ENCODE measurements at regions not wholly inside any gene's neighbourhood (a gene's known extent, or its start where the extent isn't known, plus 50 kb on each side); places are given as distances from the start of the nearest gene placed in this dataset.
"Not testable (repeated sequence)": the region's sequence is repeated elsewhere in the genome, so short reads cannot be mapped to it uniquely, and the experiment has no call there.

DNA sequence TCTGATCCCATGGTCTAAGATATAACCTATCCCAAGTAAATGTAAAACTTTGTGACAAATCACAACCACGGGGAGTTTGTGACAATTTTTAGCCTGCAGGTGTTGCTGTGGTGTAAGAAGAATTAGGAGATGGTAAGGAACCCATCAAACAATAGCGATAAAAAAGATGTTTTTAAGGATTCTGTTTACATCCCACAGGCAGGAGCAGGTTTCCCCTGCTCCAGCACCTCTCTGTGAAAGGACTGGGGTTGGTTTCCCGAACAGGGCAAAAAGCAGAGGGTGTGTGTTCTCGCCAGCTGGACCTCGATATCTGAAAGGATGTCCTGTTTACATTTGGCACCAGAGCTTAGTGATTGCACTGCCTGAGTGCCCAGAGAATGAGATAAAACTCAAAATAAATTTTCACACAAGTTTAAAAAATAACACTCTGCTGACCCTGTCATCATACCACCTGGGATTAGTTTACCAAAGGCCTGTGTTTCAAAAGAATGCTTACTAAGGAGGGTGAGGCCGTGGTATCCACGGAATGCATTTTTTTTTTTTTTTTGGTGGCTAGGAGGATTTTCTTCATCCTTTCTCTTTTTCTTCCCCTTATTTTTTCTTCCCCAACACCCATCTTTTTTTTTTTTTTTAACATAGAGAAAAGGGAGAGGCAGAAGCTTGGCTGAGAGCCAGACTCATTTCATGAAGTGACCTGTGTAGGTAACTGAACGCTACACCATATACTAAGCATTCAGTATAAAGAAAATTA lies 151.8 kb upstream of the DPH6 start:
- DNase-seq = no peak

DNA sequence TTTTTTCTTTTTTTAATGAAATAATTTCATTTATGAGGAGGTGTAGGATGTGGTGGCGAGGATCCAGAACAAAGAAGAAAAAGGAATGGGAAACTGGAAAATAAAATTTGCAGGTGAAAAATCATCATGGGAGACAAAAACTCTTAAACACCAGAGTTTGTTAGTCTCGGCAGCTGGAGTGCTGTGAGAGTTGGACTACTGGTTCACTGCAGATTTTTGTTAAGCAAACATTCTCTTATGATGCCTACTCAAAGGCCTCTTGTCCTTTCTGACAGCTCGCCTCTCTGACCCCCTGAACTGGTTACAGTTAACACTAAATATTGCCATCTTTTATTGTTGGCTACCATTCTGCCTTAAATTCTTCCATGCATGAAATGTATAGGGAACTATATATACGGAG lies 152.4 kb upstream of the DPH6 start:
- DNase-seq = no peak

DNA sequence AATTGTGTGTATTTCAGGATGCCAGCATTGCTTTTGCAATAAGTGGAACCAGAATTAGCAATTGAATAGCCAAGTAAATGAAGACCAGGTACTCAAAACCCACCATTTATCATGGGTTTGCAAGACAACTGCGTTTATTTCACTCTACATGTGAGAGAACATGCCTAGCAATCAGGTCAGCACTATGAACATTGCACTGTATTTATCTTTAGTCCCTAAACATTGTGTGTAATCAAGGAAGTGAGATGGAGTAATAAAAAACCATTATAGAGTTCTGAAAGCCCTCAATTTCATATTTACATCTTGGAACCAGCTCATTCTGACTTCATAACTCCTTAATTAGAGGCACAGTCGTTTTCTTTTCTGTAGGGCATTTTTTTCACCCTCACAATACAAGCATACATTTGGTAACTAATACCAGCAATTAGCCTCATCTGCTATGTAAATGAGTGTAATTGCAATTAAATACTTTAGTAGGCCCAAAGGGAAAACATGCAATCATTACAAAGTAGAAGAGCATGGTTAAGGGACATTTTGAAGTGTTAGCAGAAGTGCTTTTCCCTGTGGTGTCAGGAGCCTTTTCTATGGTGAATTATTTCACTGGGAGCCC lies 153.1 kb upstream of the DPH6 start:
- DNase-seq = no peak

DNA sequence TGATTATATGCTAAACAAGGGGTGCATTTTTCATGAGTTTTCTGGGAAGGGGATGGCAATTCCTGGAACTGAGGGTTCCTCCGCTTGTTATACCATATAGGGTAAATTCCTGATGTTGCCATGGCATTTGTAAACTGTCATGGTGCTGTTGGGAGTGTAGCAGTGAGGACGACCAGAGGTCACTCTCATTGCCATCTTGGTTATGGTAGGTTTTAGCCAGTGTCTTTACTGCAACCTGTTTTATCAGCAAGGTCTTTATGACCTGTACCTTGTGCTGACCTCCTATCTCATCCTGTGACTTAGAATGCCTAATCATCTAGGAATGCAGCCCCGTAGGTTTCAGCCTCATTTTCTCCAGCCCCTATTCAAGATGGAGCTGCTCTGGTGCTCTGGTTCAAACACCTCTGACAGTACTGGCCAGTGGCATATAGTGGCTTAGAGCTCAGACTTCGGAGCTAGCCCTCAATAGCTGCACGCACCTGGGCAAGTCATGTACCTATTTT lies 154.2 kb upstream of the DPH6 start:
- DNase-seq = not testable (repeated sequence)

DNA sequence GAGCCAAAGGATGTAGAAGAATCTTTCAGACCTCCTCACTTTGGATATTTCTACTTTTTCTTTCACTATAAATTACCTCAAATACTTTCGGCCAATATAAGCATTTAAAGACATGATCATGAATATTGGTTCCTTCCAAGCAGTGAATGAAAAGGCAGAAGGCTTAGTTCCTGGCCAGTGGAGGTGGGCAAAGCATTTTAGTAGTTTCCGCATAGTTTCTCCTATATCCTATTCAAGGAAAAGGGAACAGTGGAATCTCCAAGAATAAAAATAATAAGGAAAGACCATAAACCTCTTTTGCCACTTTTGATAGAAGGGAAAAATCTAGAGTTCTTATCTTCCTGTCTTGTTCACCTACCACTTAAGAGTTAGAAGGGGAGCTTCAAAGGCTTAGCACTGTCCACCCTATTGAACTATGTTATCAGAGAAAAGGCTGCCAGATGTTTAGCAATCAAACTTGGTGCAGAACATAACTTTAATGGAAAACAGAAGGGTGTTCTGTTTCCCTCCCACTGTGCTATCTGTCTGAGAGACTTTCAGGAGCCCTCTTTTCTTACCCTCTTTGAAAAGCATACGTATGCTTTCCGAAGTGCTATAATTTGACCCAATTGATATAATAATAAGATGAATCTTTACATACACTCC lies 155.6 kb upstream of the DPH6 start:
- no peak for DNase-seq

DNA sequence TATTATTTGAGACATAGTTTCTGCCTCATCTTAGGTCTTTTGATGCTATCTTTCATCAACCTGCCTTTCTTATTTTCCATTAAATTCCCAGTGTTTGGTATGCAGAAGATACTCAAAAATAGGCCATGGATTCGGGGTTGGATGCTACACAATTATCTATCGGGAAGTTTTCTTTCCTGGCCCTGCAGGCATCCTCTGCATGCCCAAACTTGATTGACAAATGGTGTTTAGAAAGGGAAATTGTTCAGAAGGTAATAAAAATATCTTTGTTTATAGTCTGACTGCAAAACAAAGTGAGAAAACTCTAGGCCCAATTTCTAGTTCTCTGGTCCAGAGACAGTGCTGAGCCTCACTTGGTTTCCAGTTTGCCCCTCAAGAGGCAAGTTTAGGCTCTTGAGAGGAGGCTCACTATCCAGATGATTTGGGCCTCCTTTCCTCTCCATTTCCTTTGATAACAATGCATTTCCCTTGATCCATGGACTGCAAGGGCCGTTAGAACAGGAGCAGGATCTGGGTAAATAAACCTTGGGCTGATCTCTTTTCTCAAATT lies 157.1 kb upstream of the DPH6 start:
- no peak for DNase-seq

DNA sequence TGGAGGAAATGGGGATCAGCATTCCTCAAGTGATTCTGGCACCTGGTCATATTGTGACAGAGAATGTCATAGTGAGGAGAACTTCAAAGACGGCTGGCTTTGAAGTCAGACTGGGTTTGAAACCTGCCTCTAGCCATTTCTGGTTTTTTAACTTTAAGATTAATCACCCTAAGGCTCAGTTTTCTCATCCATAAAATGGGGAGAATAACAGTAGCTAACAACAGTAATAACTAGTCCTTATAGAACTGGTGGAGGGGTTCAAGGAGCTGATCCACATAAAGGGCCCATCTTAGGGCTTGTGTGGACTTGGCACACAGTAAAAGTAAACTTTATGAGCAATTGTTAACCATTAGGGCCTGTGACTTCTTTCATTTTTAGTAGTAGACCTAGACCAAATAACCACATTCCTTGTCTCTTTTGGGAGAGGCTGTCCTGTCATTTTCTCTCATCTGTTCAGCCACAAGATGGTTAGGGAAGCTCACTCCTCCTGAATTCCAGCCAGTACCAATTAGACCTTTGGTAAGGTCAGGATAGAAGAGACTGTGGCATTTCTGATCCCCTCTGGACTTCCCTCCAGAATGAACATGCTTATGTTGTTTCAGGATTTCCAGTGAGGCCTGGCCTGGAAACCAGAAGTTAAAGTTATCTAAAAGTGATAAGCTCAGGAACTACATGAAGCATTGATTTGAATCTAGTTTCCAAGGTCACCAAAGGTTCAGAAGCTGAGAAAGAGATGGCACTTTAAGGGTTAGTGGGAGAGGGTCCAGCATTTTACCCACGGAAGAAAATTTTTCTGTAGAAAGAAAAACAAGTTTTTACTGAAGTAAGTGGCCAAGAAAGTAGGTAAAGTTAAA lies 159.3 kb upstream of the DPH6 start:
- no peak for DNase-seq

DNA sequence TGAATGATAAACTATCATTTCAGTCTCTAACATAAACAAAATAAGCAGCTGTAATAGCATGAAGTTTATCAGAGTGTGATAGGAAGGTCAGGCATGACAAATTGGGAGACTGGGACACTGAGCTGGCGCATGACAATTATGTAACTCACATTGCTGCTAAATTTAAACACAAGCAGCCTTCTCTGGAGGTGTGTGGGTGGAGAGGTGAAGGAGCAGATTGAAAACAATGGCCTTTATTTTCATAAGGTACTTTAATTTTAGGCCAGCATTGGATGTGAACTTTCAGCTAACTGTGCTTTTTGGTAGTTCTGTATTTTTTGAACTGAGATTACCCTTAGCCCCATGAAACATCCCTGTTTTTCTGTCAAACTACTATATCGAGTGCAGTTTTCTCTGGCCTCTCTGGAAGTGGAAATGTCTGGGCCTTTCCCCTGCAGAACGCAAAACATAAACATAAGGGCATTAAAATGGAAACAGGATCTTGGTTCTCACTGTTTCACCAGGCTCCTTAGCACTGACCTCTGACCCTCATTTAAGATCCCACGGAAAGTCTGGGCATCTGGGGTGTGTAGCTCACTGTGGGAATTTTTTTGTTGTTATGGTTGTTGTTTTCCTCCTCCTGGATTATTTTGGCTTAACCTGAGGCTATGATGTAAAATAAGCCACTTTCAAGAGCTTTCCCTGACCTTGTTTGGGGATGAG lies 160.1 kb upstream of the DPH6 start:
- DNase-seq = no peak

DNA sequence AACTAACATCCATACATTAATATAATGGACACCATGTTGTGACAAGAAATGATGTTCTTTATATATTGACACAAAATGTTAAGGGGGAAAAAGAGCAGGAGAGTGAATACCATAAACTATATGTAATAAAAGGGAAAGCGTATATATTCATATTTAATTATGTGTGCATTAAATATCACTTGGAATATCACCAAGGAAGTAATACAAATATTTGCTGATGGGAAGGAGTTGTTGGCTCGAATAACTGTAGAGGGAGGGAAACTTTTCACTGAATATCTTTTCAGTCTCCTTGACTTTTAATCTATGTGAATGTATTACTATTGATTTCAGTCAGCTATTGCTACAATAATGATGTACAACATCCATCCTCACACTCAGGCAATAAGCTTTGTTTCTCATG lies 167.0 kb upstream of the DPH6 start:
- no peak for DNase-seq

DNA sequence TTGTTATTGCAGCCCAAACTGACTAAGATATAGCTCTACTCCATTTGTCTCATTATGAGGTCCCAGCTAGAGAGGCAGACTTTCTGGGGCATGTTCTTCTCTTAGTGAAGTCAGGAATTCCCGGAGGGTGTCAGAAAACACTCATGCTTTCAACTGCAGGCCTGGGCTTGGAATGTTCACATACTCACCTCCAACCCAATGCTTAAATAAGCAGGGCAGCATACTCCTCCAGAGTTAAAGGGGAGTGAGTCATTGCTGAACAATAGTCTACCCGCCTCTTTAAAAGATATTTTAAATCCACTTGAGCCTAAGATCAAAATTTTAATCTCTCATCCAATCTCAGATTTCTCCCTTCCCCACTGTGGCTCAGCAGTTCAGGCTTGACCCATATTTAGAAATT lies 167.8 kb upstream of the DPH6 start:
- DNase-seq = no peak

DNA sequence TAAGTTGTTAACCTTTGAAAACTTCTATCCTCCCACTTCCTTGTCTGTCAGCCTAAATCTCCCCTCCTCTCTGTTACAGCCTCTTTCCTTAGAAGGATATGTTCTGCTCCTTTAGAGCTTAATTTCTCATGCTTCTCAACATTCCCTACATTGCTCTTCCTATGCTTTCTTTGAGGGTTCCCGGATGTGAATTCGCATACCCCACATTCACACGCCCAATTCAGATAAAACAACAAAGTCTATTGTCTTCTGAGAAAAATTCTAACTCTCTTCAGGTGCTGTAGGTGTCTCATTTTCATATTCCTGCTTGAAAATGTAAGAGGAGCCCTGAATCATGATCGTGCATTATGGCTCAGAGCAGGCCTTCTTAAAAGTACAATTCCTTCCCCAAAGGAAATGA lies 171.8 kb upstream of the DPH6 start:
- DNase-seq = no peak

DNA sequence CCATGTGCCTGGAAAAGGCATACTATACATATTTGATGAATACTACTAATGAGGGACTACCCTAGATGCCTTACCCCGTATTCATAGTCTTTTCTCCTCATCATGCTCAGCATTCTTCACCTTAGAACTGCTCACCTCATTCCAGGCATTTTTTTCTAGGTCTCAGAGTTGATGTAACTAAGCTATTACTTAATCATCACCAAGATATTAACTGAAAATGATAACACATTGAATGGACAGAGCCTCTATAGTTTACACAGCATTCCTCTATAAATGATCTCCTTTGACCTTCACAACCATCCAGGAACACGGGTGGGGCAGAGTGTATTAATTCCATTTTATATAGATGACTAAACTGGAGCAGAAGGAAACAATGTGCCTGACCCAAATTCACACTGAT lies 174.1 kb upstream of the DPH6 start:
- no peak for DNase-seq

DNA sequence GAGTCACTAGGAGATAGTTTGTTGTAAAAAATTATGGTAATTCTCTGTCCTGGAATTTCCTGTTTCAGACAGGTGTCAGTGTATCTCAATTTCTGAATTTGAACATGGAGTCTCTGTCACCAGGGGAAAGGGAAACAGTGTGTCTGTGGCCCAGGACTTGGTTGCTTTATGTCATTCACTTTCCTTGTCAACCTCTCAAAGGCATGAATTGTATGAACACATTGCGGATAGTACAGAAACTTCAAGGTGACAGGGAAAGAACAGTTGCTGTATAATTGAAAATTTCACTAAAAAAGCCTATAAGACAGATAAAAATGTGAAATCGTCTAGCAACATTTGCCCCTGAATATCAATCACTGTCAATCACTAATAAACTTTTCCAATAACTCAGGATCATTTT lies 175.0 kb upstream of the DPH6 start:
- no peak for DNase-seq

DNA sequence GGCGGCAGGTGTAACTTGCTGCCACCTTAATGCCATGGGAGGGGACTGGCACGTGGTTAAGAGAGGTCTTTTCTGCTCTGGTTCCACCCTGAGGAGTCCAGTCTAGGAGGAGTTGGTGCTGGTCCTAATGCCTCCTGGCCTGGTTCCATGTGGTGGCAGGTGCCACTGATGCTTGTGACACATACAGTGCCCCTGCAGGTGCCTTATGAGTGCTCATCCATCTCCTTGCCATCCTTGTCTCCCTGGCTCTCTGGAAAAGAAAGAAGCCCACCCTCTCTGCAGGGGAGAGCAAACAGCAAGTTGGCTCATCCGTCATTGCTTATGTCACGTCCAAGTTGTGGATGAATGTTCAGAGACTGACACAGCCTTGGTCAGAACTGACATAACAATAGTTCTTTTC lies 175.8 kb upstream of the DPH6 start:
- DNase-seq = no peak

DNA sequence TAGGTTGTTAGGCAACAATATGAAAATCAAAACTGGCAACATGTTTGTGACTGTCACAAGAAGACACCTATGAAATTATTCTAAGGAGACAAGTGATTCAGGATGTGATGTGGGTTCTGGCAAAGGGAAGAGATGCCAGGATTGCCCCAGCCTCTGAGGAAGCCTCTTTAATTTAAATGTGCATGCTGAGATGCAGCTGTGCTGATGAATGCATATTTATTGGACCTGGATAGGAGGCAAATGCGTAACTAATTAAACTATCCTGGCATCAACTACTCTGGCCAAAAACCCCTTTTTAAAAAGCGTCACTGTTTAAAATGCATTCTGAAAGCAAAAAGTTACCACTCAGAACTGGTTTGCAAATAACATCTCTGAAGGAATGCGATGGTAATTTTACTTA lies 176.5 kb upstream of the DPH6 start:
- no peak for DNase-seq

DNA sequence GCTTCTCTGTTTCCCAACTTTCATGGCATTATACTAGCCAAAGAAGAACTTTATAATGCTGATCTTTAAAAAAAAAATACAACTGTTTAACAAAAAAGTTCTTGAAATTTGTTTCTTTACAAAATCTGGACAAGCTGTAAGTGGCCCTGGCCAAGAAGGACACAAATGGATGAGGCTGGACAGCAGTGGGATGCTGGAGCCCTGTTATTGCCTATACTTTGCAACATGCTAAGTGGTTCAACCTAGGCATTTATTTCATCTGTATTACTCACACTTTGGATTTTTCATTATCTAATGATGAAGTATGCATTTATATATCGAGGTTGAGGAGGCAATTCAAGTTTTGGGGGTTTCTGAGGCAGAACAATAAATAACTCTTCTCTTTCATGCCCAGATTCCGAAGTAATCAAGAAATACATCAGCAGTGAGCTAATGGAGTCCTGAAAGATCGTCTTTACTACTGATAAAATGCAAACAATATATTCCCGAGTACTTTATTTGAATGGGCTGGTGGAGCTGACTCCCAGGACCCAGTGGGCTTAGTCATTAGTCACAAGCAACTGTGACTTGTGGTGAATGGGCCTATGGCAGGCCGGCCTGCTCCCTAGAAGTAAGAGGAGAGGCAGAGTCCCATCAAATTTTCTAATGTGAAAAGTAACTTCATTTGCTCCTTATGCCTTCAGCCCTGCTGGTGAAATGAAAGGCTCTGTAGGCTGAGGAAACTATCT lies 177.3 kb upstream of the DPH6 start:
- no peak for DNase-seq

DNA sequence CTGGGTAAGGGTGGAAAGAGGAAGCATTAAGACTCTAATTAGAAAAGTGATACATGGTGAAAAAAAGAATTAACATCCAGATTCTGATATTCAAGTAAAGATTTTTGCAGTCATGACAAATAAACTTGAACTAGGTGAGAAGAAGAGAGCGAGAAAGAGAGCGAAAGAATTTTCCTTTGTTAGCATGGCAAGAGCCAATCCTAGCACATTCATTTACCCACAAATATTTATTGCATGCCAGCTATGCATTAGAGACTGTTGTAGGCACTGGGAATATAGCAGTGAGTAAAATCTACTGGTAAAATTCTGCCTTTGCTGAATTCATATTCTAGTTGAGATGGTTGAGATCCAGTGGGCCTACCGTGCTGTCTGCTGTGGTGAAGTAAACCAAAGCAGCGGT lies 177.9 kb upstream of the DPH6 start:
- DNase-seq = no peak

DNA sequence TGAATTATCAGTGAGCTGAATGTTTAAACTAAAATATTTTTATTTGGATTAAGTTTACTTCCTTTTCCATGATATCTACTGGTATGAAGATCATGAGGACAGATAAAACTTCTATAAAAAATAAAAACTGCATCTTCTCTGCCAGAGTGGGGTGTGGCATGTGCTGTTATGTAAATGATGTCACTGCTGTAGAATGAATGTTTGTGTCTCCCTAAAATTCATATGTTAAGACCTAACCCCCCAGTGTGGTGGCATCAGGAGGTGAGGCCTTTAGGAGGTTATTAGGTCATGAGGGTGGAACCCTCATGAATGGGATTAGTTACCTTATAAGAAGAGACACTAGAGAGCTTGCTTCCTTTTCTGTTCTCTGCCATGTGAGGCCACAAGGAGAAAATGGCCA lies 178.7 kb upstream of the DPH6 start:
- no peak for DNase-seq

DNA sequence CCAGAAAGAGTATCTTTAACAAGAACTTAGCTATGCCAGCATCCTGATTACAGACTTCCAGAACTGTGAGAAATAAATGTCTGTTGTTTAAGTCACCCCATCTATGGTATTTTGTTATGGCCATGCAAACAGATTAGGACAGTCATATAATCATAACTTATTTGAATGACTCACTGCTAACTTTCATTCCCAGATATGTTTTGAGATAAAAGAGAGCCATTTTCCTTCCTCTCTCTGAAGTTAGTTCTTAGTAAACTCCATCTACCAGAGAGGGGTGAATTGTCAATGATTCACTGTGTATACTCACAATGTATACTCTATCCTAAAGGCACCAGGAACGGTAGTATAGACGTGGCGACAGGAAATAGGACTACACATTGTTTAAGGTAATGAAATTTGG lies 179.4 kb upstream of the DPH6 start:
- DNase-seq = no peak

DNA sequence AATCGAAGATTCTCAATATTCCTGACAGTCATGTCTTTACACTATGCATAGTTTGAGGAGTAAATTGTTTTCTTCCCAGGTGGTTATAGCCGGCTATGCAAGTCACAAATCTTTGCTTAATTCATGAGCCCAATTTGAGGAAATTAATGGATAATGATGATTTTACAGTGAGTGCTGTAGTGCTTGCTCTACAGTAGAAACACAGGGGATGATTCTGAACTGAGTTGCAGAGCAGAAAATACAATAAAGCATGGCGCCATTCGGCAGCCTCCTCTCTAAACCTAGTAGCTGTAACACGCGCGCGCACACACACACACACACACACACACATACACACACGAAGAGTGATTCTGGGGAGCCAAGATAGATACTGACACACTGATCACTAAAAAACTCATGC lies 181.7 kb upstream of the DPH6 start:
- no peak for DNase-seq

DNA sequence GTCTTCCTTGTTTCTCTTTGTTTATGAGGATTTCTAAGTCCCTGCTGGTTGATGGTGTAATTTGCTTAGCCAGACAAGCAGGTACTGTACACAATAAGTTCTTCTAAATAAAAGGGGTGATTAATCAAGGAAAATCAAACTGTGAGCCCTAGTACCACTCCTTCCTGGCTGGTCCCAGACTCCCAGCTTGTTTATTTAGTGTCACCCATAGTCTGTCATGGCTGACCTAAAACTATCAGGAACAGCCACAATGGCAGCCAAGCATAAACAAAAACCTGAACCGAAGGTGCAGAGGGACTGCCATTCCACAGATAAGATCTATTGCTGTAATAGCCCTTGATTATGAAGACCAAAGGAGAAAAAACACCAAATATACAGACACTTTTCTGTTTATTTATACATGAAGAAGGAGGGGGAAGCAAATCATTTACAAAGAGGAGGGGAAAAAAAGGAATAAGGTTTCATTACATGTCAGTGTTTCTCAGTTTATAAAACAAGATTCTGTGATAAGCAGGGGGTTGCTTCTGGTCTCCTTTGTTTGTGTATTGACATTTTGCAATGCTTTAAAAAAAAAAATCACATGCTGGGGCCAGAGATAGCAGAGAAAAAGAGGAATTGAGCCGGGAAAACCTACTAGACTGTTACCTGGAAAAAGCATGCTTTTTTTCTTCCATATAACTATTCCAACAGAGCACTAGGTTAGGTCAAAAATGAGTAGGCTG lies 182.4 kb upstream of the DPH6 start:
- no peak for DNase-seq
